Vagina (tissue), 2 donors: ENCODE measurements at regions not wholly inside any gene's neighbourhood (a gene's known extent, or its start where the extent isn't known, plus 50 kb on each side); places are given as distances from the start of the nearest gene placed in this dataset.

Experiments
- DNase-seq, 2 donors: peaks; one replicate each; pipeline ENCODE4 v3.0.0-alpha.2; 2017; ENCODE audit errors: extremely low spot score in 2 of 2
- H3K27ac ChIP-seq: fragments of 200-600 bp; sonication (generic); one replicate; pipeline ENCODE4 v1.5.1; 2019
- H3K27me3 ChIP-seq: fragments of 200-600 bp; sonication (generic); one replicate; pipeline ENCODE4 v1.5.1; 2019
- H3K36me3 ChIP-seq, 2 donors: fragments of 200-600 bp; sonication (generic); one replicate each; pipeline ENCODE4 v1.5.1; 2017 to 2019
- H3K4me1 ChIP-seq: fragments of 200-600 bp; sonication (generic); one replicate; pipeline ENCODE4 v1.5.1; 2019
- H3K4me3 ChIP-seq, 2 donors: fragments of 200-600 bp; sonication (generic); 1 replicate in 1 of 2; 2 replicates in 1 of 2; pipeline ENCODE4 v1.5.1; 2016 to 2019
- H3K9me3 ChIP-seq: fragments of 200-600 bp; sonication (generic); one replicate; pipeline ENCODE4 v1.5.1; 2019
- POLR2A ChIP-seq, 2 donors: fragments of 450-650 bp; IDR thresholded peaks; one replicate each; pipeline ENCODE4 v1.6.1; 2017; ENCODE audit warnings: antibody characterized with exemption in 2 of 2, mild to moderate bottlenecking in 2 of 2, moderate library complexity in 2 of 2
- POLR2AphosphoS5 ChIP-seq, 2 donors: sonication (generic); formaldehyde crosslinking; IDR thresholded peaks; one replicate each; pipeline ENCODE4 v1.9.0; 2017; ENCODE audit warnings: antibody characterized with exemption in 2 of 2, mild to moderate bottlenecking in 2 of 2, low read depth in 1 of 2; ENCODE audit not compliant: insufficient read depth in 1 of 2
- intact Hi-C: fragments of 100-400 bp; cut with DNase I; formaldehyde crosslinking; loops from one replicate; pipeline ENCODE4 v1.15.1; 2023
- TF ChIP-seq, protein P1 (sequence below), 3 experiments: fragments of 450-650 bp in 2 of 3; fragments of 200-600 bp in 1 of 3; sonication (generic) in 1 of 3; IDR thresholded peaks; one replicate each; pipeline ENCODE4 v1.5.1; 2017 to 2019; ENCODE audit warnings: antibody characterized with exemption in 3 of 3, mild to moderate bottlenecking in 2 of 3, moderate library complexity in 2 of 3

DNA sequence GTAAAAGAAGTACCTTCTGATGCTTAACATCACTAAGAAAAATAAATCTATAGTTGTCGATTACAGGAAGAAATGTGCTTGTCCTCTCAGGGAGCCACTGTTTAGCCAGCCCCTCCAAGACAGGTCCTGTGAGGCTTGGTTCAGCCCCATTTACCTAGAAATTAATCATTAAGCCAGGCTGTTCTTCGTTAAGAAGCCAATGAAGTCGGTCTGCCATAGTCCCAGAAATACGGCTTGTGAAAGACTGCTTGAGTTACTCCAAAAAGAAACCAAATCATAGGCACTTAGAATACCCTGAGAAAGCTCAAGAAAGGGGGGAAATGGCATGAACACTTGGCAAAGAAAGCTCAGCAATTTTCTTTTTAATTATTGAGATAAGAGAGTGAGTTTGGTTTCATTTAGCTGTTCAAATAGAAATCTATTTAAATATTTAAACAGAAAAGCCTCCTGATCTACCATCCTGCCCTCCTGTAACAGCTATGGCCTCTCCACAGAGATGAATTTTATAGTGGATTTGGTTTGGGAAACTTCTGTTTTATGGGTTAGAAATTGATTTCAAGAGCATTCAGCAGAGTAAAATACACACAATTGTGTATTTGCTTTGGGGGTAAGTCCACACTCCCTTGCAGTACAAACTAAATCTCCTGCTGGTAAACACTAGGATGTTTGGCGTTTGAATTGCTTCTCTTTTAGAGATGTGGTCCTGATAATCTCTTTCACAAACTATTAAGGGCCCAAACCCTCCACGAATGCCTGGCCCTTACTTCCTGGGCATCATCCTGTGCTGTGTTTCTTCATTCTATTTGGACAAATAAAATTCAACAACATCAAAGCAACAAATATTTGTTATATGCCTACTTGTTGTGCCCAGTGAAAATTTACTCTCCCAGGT, 234.4 kb downstream of the SEC23A start:
- Histone ChIP-seq H3K27me3 (no peaks in the 10 kb centered on the region), H3K36me3 (no peaks in the 10 kb centered on the region), H3K9me3 (no peaks in the 10 kb centered on the region), H3K4me3 (no peak overlapping the region), H3K4me1 (no peaks in the 10 kb centered on the region), H3K27ac (no peak overlapping the region)
- no peak for DNase-seq
- intact Hi-C loops, result loop anchor here (5.0 kb wide), 1 partner anchor 146 kb away; no protein-coding TSS in a partner anchor
- TF ChIP-seq POLR2AphosphoS5 (IDR thresholded peaks at IDR 0.05; ENCODE audit: insufficient read depth in 1 of 2, low read depth in 1 of 2) (no peak), POLR2A (IDR thresholded peaks at IDR 0.05) (no peak)
- TF ChIP-seq, protein P1, sequence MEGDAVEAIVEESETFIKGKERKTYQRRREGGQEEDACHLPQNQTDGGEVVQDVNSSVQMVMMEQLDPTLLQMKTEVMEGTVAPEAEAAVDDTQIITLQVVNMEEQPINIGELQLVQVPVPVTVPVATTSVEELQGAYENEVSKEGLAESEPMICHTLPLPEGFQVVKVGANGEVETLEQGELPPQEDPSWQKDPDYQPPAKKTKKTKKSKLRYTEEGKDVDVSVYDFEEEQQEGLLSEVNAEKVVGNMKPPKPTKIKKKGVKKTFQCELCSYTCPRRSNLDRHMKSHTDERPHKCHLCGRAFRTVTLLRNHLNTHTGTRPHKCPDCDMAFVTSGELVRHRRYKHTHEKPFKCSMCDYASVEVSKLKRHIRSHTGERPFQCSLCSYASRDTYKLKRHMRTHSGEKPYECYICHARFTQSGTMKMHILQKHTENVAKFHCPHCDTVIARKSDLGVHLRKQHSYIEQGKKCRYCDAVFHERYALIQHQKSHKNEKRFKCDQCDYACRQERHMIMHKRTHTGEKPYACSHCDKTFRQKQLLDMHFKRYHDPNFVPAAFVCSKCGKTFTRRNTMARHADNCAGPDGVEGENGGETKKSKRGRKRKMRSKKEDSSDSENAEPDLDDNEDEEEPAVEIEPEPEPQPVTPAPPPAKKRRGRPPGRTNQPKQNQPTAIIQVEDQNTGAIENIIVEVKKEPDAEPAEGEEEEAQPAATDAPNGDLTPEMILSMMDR (IDR thresholded peaks at IDR 0.05), result no peak

DNA sequence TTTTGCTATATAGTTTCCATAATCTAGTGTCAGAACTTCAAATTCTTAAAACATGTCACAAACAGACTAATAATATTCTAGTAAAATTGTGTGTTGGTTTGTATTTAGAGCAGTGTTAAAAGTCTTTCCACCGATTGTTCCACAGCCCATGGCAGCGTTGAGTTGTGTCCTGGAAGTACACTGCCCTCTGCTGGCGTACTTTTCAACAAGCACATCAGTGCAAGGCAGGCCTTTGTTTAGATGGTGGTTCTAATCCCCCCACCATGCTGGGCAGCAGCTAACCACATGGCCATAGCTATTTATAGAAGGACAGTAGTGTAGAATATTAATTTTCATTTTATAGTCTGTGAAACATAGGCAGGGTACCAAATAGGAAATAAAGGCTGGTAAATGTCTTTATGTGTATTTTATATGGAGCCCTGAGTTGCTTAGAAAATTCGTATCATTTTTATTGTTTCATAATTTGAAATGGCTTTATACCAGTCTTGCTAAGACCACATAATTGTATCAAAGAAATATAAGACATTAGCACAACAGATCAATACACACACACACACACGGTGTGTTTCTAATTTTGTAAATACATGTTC, 235.4 kb downstream of the SEC23A start:
- no peak for DNase-seq
- Histone ChIP-seq H3K4me1 (no peaks in the 10 kb centered on the region), H3K9me3 (no peaks in the 10 kb centered on the region), H3K27ac (no peak overlapping the region), H3K27me3 (no peaks in the 10 kb centered on the region), H3K4me3 (no peak overlapping the region), H3K36me3 (no peaks in the 10 kb centered on the region)
- intact Hi-C loops, result loop anchor here (5.0 kb wide), 1 partner anchor 145 kb away; no protein-coding TSS in a partner anchor
- TF ChIP-seq POLR2A (IDR thresholded peaks at IDR 0.05) (no peak), POLR2AphosphoS5 (IDR thresholded peaks at IDR 0.05; ENCODE audit: insufficient read depth in 1 of 2, low read depth in 1 of 2) (no peak)
- TF ChIP-seq, protein P1 (IDR thresholded peaks at IDR 0.05), result peak; percentile 18 to 63 (median 57)

DNA sequence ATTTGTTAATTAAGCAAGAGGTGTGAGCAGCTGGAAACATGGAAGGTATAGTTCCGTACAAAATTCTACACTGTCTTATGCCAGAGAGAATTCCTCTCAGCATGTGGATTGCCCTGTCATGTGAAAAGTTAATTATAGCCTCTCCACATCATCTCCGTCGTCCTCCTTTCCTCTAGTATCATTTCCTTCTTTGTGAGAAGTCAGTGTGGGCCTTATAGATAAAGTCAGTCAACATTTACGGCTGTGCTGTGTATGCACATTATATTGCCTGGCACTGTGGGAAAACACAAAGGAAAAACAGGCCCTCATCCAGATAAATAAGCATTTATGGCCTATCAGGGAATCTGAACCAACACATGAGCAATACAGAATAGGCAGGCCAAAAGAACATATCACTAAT, 236.6 kb downstream of the SEC23A start:
- Histone ChIP-seq H3K4me3 (no peak overlapping the region), H3K27ac (no peak overlapping the region), H3K27me3 (no peaks in the 10 kb centered on the region), H3K4me1 (no peaks in the 10 kb centered on the region), H3K36me3 (no peaks in the 10 kb centered on the region), H3K9me3 (no peaks in the 10 kb centered on the region)
- intact Hi-C loops, result loop anchor here (5.0 kb wide), 1 partner anchor 144 kb away; no protein-coding TSS in a partner anchor
- no peak for DNase-seq
- TF ChIP-seq POLR2AphosphoS5 (IDR thresholded peaks at IDR 0.05; ENCODE audit: insufficient read depth in 1 of 2, low read depth in 1 of 2) (no peak), POLR2A (IDR thresholded peaks at IDR 0.05) (no peak)
- TF ChIP-seq, protein P1 (IDR thresholded peaks at IDR 0.05), result no peak

DNA sequence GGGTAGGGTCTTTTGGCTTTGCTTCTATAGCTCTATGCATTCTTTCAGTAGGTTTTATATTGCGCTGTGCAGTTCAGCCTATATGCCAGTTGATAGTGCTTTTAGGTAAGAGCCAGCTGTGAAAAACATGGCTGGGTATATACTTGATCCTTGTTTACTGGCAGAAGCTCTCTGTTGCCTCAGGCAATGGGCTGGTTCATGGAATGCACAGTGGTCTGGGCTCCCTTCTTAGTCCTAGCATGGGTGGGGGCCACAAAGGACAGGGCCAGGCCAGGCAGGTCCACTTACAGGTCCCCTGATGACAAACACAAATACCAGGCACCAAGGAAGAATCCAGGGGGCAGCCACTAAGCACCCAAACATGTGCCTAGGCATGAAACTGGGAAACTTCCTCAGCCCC, 240.7 kb downstream of the SEC23A start:
- no peak for TF ChIP-seq POLR2AphosphoS5 (IDR thresholded peaks at IDR 0.05; ENCODE audit: insufficient read depth in 1 of 2, low read depth in 1 of 2)
- no peak for TF ChIP-seq POLR2A (IDR thresholded peaks at IDR 0.05)
- TF ChIP-seq, protein P1 (IDR thresholded peaks at IDR 0.05), result no peak
- no peak for DNase-seq
- H3K27me3 ChIP-seq, result no peaks in the 10 kb centered on the region
- H3K4me3 ChIP-seq, result no peak overlapping the region
- H3K9me3 ChIP-seq, result no peaks in the 10 kb centered on the region
- intact Hi-C loops, result no loop called here
- no peak overlapping the region for H3K27ac ChIP-seq
- H3K36me3 ChIP-seq, result no peaks in the 10 kb centered on the region
- H3K4me1 ChIP-seq, result no peaks in the 10 kb centered on the region

DNA sequence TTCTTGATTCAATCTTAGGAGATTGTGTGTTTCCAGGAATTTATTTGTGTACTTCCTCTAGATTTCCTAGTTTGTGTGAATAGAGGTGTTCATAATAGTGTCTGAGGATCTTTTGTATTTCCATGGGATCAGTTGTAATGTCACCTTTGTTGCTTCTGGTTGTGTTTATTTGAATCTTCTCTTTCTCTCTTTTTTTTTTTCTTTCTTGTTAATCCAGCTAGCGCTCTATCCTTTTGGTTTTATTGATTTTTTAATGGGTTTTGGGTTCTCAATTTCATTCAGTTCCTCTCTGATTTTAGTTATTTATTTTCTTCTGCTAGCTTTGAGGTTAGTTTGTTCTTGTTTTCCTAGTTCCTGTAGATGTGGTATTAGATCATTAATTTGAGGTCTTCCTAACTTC, 242.5 kb downstream of the SEC23A start:
- H3K9me3 ChIP-seq, result no peaks in the 10 kb centered on the region
- H3K4me1 ChIP-seq, result no peaks in the 10 kb centered on the region
- no peak for DNase-seq
- no peaks in the 10 kb centered on the region for H3K27me3 ChIP-seq
- TF ChIP-seq POLR2AphosphoS5 (IDR thresholded peaks at IDR 0.05; ENCODE audit: insufficient read depth in 1 of 2, low read depth in 1 of 2) (no peak), POLR2A (IDR thresholded peaks at IDR 0.05) (no peak)
- TF ChIP-seq, protein P1 (IDR thresholded peaks at IDR 0.05), result no peak
- no peaks in the 10 kb centered on the region for H3K36me3 ChIP-seq
- no peak overlapping the region for H3K4me3 ChIP-seq
- intact Hi-C loops, result no loop called here
- H3K27ac ChIP-seq, result no peak overlapping the region
